ENCODE measurements at regions not wholly inside any gene's neighbourhood (a gene's known extent, or its start where the extent isn't known, plus 50 kb on each side); places are given as distances from the start of the nearest gene placed in this dataset.

DNA sequence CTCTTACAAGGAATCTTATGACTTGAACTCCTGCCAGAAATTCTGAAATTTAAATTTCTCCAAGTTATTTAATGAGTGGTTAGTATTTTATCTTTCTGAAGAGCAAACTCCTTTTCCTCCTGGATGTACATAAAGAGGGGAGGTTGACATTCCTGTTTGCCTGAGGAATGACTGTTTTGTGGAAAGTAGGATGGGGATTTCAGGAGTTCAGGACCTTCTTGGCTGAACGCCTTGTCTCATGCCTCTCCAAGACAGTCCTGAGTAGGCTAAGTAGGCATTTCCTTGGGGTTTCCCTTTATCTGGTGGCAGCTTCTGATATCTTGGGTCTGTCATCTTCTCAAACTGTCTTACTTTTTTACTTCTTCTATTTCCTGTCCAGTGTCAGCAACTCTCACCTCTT lies 356.6 kb downstream of the TDRD3 start:
- TF ChIP-seq, protein P1, sequence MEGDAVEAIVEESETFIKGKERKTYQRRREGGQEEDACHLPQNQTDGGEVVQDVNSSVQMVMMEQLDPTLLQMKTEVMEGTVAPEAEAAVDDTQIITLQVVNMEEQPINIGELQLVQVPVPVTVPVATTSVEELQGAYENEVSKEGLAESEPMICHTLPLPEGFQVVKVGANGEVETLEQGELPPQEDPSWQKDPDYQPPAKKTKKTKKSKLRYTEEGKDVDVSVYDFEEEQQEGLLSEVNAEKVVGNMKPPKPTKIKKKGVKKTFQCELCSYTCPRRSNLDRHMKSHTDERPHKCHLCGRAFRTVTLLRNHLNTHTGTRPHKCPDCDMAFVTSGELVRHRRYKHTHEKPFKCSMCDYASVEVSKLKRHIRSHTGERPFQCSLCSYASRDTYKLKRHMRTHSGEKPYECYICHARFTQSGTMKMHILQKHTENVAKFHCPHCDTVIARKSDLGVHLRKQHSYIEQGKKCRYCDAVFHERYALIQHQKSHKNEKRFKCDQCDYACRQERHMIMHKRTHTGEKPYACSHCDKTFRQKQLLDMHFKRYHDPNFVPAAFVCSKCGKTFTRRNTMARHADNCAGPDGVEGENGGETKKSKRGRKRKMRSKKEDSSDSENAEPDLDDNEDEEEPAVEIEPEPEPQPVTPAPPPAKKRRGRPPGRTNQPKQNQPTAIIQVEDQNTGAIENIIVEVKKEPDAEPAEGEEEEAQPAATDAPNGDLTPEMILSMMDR (IDR thresholded peaks at IDR 0.05): no peak
- TF ChIP-seq POLR2A (IDR thresholded peaks at IDR 0.05): no peak

All from heart left ventricle (tissue), 13 donors.